Urinary bladder (tissue), 3 donors: ENCODE measurements at regions not wholly inside any gene's neighbourhood (a gene's known extent, or its start where the extent isn't known, plus 50 kb on each side); places are given as distances from the start of the nearest gene placed in this dataset.

ENCODE experiments used
- DNase-seq: peaks from one replicate; pipeline ENCODE4 v3.0.0-alpha.2; 2015; ENCODE audit errors: extremely low spot score
- H3K27ac ChIP-seq: one replicate; pipeline ENCODE4 v1.5.1; 2013; ENCODE audit warnings: low read depth, mild to moderate bottlenecking, moderate library complexity
- H3K36me3 ChIP-seq: one replicate; pipeline ENCODE4 v1.6.1; 2013; ENCODE audit warnings: mild to moderate bottlenecking, moderate library complexity; ENCODE audit not compliant: insufficient read depth
- H3K4me1 ChIP-seq: one replicate; pipeline ENCODE4 v1.6.1; 2013; ENCODE audit warnings: mild to moderate bottlenecking, moderate library complexity; ENCODE audit not compliant: insufficient read depth
- H3K4me3 ChIP-seq: one replicate; pipeline ENCODE4 v1.5.1; 2013; ENCODE audit warnings: low read depth, low read length
- WGBS: extraction: QIAGEN DNeasy Blood & Tissue Kit; methylation state at CpG from one replicate; pipeline ENCODE4 v1.1.7; 2013; 5-methylcytosine and 5-hydroxymethylcytosine counted together
- donor health status: healthy with polysubstance abuse.
- donor health status: healthy.

- Histone ChIP-seq H3K4me3 (no peak overlapping the region), H3K4me1 (no peaks in the 10 kb centered on the region), H3K27ac (no peak overlapping the region), H3K36me3 (no peaks in the 10 kb centered on the region)
- DNase-seq: no peak
- WGBS: 92% methylated on average over 1 of the region's 1 CpG
These were observed 400.6 kb downstream of the HDGFL1 start for GRCh38 chr6:22970004-22970403.

- Histone ChIP-seq H3K4me3 (no peak overlapping the region), H3K36me3 (no peaks in the 10 kb centered on the region), H3K27ac (no peak overlapping the region), H3K4me1 (no peaks in the 10 kb centered on the region)
- no peak for DNase-seq
- WGBS: 95% methylated on average over 3 of the region's 3 CpGs
These were observed 403.4 kb downstream of the HDGFL1 start for GRCh38 chr6:22972771-22973170.

DNA sequence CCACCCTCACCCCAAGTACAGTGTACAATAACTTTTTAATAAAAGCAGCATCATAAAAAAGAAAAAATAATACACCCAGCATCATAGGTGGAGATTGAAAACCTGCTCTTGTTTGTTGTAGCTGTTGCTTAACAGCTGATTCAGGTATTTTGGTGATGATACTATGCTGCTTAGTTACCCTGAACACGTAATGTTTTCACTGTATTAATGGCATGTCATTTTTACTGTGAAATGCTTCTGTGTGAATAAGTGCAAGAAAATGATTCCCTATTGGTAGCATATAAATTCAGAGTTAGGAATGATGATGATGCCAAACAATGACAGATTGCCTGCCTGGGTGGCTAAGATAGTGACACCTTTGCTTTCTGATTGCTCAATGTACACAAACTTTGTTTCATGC, 405.7 kb downstream of the HDGFL1 start:
- no peak overlapping the region for H3K27ac ChIP-seq
- H3K4me3 ChIP-seq: no peak overlapping the region
- DNase-seq: no peak
- H3K36me3 ChIP-seq: no peaks in the 10 kb centered on the region
- 51% methylated on average over 1 of the region's 1 CpG for WGBS
- no peaks in the 10 kb centered on the region for H3K4me1 ChIP-seq

DNA sequence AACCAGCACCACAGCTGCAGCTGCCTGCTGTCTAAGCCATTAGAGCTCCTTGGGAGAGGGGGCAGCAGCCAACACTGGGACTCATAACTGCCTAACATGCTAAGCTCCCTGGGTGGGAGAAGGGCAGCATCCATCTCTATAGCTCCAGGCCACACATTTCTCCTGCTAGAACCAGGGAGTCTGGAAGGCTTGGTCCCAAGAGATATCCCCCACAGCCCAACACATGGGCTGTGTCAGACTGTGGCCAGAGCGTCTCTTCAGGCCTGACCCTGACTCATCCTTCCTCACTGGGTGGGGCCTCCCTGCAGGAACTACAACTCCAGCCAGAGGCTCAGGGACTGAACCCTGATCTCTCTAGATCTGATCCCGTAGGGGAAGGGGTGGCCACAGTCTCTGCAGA, 411.1 kb downstream of the HDGFL1 start:
- Histone ChIP-seq H3K4me1 (no peaks in the 10 kb centered on the region), H3K36me3 (no peaks in the 10 kb centered on the region), H3K4me3 (no peak overlapping the region), H3K27ac (no peak overlapping the region)
- 73% methylated on average over 2 of the region's 2 CpGs for WGBS
- no peak for DNase-seq

DNA sequence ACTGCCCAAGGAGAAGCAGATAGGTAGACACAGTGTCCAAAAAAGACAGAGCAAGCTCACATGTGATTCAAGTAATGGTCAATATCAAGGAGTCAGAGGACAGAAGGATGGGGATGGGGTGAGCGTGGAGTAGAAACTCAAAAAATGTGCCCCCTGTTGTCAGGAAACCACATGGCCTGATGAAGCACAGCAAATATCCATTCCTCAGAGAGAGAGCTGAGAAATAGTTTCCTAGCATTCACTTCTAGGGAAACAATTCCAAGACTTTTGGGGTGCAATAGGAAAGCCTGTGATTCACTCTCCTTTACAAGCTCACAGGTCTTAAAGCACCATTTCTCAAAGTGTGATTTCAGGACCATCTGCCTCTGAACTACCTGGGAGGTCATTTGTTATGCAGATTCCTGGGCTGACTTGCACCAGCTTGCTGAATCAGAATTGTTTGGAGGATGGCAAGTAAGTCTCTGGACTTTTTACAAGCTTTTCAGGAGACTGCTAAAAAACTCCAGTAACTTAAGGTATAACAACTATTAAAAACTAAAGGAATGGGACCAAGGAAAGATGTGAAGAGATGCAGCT, 432.8 kb downstream of the HDGFL1 start:
- WGBS: 97% methylated on average over 1 of the region's 1 CpG
- no peaks in the 10 kb centered on the region for H3K36me3 ChIP-seq
- H3K27ac ChIP-seq: no peak overlapping the region
- H3K4me1 ChIP-seq: no peaks in the 10 kb centered on the region
- no peak overlapping the region for H3K4me3 ChIP-seq
- no peak for DNase-seq

- Histone ChIP-seq H3K4me3 (no peak overlapping the region), H3K4me1 (no peaks in the 10 kb centered on the region), H3K27ac (no peak overlapping the region), H3K36me3 (no peaks in the 10 kb centered on the region)
- 47% methylated on average over 14 of the region's 14 CpGs for WGBS
- peak; percentile 10 for DNase-seq
These were observed 434.5 kb downstream of the HDGFL1 start for GRCh38 chr6:23003671-23004467.

- Histone ChIP-seq H3K4me1 (no peaks in the 10 kb centered on the region), H3K4me3 (no peak overlapping the region), H3K27ac (no peak overlapping the region), H3K36me3 (no peaks in the 10 kb centered on the region)
- WGBS: 2% methylated on average over 1 of the region's 1 CpG
- DNase-seq: no peak
These were observed 437.3 kb downstream of the HDGFL1 start for GRCh38 chr6:23006656-23007055.

DNA sequence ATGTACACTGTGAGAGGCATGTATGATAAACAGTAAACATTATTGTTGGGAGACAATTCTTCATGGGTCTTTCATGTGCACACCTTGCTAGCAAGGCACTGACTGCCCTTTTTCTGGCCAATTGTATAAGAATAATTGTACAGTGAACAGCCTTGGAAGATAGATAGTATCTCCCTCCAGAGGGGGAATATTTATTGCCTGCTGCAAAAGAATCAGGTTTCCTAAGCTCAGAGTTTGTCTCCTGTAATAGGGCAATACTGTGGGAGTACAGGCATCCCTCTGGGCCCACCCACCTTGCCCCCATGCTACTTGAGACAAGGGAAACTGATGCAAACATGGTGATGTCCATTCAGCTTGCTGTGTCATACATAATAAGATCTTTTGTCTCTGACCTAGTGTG, 442.2 kb downstream of the HDGFL1 start:
- H3K4me3 ChIP-seq: no peak overlapping the region
- H3K27ac ChIP-seq: no peak overlapping the region
- no peak for DNase-seq
- H3K4me1 ChIP-seq: no peaks in the 10 kb centered on the region
- no peaks in the 10 kb centered on the region for H3K36me3 ChIP-seq

DNA sequence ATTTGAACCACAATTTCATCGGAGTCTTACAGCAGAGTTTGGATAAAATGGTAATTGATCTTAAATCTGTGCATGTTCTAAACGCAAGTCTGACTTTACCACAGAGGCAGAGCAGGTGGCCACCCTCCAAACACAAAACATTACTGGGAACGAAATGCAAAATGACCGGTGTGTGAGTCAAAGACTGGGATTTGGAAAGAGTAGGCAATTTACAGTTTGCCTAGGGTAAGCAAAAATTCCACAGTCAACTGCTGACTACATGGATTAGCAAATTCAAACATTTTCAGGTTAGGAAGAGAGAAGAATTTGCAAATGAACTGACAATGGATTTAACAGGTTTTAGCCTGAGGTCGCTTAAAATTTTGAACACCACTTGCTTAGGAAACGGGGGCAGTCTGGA, 444.4 kb downstream of the HDGFL1 start:
- Histone ChIP-seq H3K27ac (no peak overlapping the region), H3K36me3 (no peaks in the 10 kb centered on the region), H3K4me1 (no peaks in the 10 kb centered on the region), H3K4me3 (no peak overlapping the region)
- 66% methylated on average over 6 of the region's 6 CpGs for WGBS
- DNase-seq: no peak

- Histone ChIP-seq H3K4me1 (no peaks in the 10 kb centered on the region), H3K4me3 (no peak overlapping the region), H3K27ac (no peak overlapping the region), H3K36me3 (no peaks in the 10 kb centered on the region)
- 69% methylated on average over 2 of the region's 2 CpGs for WGBS
- no peak for DNase-seq
These were observed 447.3 kb downstream of the HDGFL1 start for GRCh38 chr6:23016696-23017095.

DNA sequence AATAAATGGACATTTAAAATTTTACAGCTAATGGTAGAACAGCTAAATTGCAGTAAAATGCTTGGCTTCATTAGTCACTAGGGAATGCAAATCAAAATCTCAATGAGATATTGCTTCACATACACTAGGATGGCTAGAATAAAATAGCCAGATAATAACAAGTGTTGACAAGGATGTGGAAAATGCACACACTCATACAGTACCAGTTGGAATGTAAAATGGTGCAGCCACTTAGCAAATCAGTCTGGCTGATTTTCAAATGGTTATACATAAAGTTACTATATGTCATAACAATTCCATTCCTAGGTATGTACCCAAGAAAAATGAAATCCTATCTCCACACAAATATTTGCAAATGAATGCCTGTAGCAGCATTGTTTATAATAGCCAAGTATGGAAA, 452.1 kb downstream of the HDGFL1 start:
- no peak for DNase-seq
- Histone ChIP-seq H3K27ac (no peak overlapping the region), H3K36me3 (no peaks in the 10 kb centered on the region), H3K4me3 (no peak overlapping the region), H3K4me1 (no peaks in the 10 kb centered on the region)

DNA sequence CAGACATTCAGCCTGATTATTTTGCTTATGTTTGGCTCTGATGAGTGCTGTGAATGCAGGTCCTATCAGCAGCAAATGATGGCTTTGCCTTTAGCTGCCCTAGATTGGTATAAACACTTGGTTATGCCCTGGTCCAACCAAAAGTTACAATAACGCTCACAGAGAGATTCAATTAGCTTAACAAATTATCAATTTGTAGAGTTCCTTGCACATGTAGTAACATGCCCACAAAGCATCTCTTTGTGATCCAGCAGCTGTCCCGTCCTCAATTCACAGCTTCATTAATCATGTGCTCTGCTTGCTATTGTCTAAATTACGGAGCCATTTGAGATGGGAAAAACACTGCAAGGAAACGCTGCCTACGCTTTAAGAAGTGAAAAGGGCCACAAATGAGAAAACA, 457.9 kb downstream of the HDGFL1 start:
- Histone ChIP-seq H3K4me1 (no peaks in the 10 kb centered on the region), H3K4me3 (no peak overlapping the region), H3K27ac (no peak overlapping the region), H3K36me3 (no peaks in the 10 kb centered on the region)
- no peak for DNase-seq
- WGBS: 85% methylated on average over 5 of the region's 5 CpGs

DNA sequence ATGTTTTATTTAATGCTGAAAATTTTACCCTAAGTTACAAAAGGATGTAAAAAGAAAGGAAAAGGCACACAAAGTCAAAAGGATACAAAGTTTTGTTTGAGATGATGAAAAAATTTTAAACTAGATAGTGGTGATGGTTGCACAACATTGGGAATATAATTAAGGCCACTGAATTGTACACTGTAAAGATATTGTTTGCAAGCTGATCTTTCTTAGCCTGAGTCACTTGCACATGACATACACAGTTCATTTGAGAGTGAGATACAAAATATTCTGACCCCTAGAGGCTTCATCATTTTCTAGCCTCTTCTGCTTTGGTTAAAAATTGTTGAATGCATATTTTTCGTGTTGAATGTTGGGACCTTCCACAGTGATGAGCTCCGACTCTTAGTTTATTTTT, 462.6 kb downstream of the HDGFL1 start:
- no peak for DNase-seq
- 93% methylated on average over 2 of the region's 2 CpGs for WGBS
- Histone ChIP-seq H3K36me3 (no peaks in the 10 kb centered on the region), H3K4me1 (no peaks in the 10 kb centered on the region), H3K4me3 (no peak overlapping the region), H3K27ac (no peak overlapping the region)

DNA sequence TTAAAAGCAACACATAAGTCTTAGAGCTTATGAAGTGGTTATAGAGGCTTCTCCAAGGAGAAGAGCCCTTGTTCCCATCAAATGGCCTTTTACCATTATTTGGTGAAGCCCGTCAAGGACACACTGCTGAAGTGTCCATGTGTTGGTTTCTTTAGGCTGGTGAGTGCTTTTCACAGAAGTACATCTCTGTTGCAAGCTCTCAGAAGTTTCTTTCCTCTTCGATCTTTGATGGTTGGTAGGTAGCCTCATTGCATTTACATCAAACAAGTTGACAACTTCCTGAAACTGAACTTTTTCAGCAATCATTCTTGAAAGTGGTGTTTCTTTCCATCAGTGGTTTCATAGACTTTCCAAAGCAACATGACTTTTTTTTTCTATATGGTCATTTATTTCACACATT, 465.6 kb downstream of the HDGFL1 start:
- no peak overlapping the region for H3K4me3 ChIP-seq
- no peaks in the 10 kb centered on the region for H3K36me3 ChIP-seq
- no peaks in the 10 kb centered on the region for H3K4me1 ChIP-seq
- 87% methylated on average over 2 of the region's 2 CpGs for WGBS
- DNase-seq: no peak
- H3K27ac ChIP-seq: no peak overlapping the region
